Uterus (tissue), 2 donors: ENCODE measurements at regions not wholly inside any gene's neighbourhood (a gene's known extent, or its start where the extent isn't known, plus 50 kb on each side); places are given as distances from the start of the nearest gene placed in this dataset.

Experiments
- CTCF ChIP-seq, 4 experiments: fragments of 200-600 bp in 2 of 4; fragments of 450-650 bp in 2 of 4; sonication (generic) in 2 of 4; IDR thresholded peaks; one replicate each; pipeline ENCODE4 v1.5.1; 2016 to 2019; ENCODE audit warnings: antibody characterized with exemption in 4 of 4, mild to moderate bottlenecking in 2 of 4, moderate library complexity in 1 of 4
- POLR2A ChIP-seq, 2 donors: fragments of 450-650 bp; IDR thresholded peaks; one replicate each; pipeline ENCODE4 v1.6.1; 2016; ENCODE audit warnings: antibody characterized with exemption in 2 of 2, mild to moderate bottlenecking in 1 of 2, moderate library complexity in 1 of 2

GRCh38 chr4:31356839-31357238 is 636.7 kb downstream of the PCDH7 start:
- TF ChIP-seq CTCF (IDR thresholded peaks at IDR 0.05) (no peak), POLR2A (IDR thresholded peaks at IDR 0.05) (no peak)
